ENCODE measurements at regions not wholly inside any gene's neighbourhood (a gene's known extent, or its start where the extent isn't known, plus 50 kb on each side); places are given as distances from the start of the nearest gene placed in this dataset.

GRCh38 chr4:79266136-79266535 is 59.7 kb downstream of the NAA11 start:
- H3K27me3 ChIP-seq (ENCODE audit: control insufficient read depth, insufficient read depth, low read length) = no peaks in the 10 kb centered on the region
- peak in 3 of 6 donors; percentile 26 to 86 (median 56) for DNase-seq (ENCODE audit: low read depth in 4 of 6, low spot score in 6 of 6)

GRCh38 chr4:79259242-79259641 is 66.6 kb downstream of the NAA11 start:
- Histone ChIP-seq H3K27ac (ENCODE audit: low read depth, low read length) (no peak overlapping the region), H3K36me3 (ENCODE audit: control insufficient read depth, insufficient read depth, low read length) (no peaks in the 10 kb centered on the region), H3K4me3 (ENCODE audit: low read depth, low read length) (no peak overlapping the region), H3K27me3 (ENCODE audit: control insufficient read depth, insufficient read depth, low read length) (no peaks in the 10 kb centered on the region), H3K4me1 (ENCODE audit: control insufficient read depth, insufficient read depth, low read length) (no peaks in the 10 kb centered on the region), H3K9me3 (ENCODE audit: control insufficient read depth, insufficient read depth, low read length) (peaks cover 2% of the 10 kb centered on the region)
- no peak for DNase-seq (ENCODE audit: low read depth in 4 of 6, low spot score in 6 of 6)
- 94% methylated on average over 2 of the region's 2 CpGs for WGBS (ENCODE audit: insufficient coverage)

More at GRCh38 chr4:79266136-79266535, 59.7 kb downstream of the NAA11 start:
- Histone ChIP-seq H3K36me3 (ENCODE audit: control insufficient read depth, insufficient read depth, low read length) (no peaks in the 10 kb centered on the region), H3K4me3 (ENCODE audit: low read depth, low read length) (no peak overlapping the region), H3K4me1 (ENCODE audit: control insufficient read depth, insufficient read depth, low read length) (no peaks in the 10 kb centered on the region), H3K9me3 (ENCODE audit: control insufficient read depth, insufficient read depth, low read length) (no peaks in the 10 kb centered on the region), H3K27ac (ENCODE audit: low read depth, low read length) (no peak overlapping the region)
- WGBS (ENCODE audit: insufficient coverage) = 14% methylated on average over 3 of the region's 3 CpGs

GRCh38 chr4:79258614-79259176 is 67.2 kb downstream of the NAA11 start:
- Histone ChIP-seq H3K4me3 (ENCODE audit: low read depth, low read length) (no peak overlapping the region), H3K27ac (ENCODE audit: low read depth, low read length) (no peak overlapping the region), H3K9me3 (ENCODE audit: control insufficient read depth, insufficient read depth, low read length) (peaks cover 2% of the 10 kb centered on the region), H3K36me3 (ENCODE audit: control insufficient read depth, insufficient read depth, low read length) (no peaks in the 10 kb centered on the region), H3K4me1 (ENCODE audit: control insufficient read depth, insufficient read depth, low read length) (no peaks in the 10 kb centered on the region), H3K27me3 (ENCODE audit: control insufficient read depth, insufficient read depth, low read length) (no peaks in the 10 kb centered on the region)
- 100% methylated on average over 1 of the region's 2 CpGs for WGBS (ENCODE audit: insufficient coverage)
- no peak for DNase-seq (ENCODE audit: low read depth in 4 of 6, low spot score in 6 of 6)

GRCh38 chr4:79257953-79258613 is 67.8 kb downstream of the NAA11 start:
- peaks cover 2% of the 10 kb centered on the region for H3K9me3 ChIP-seq (ENCODE audit: control insufficient read depth, insufficient read depth, low read length)
- DNase-seq (ENCODE audit: low read depth in 4 of 6, low spot score in 6 of 6) = no peak
- no peaks in the 10 kb centered on the region for H3K27me3 ChIP-seq (ENCODE audit: control insufficient read depth, insufficient read depth, low read length)
- H3K36me3 ChIP-seq (ENCODE audit: control insufficient read depth, insufficient read depth, low read length) = no peaks in the 10 kb centered on the region
- WGBS (ENCODE audit: insufficient coverage) = 96% methylated on average over 5 of the region's 5 CpGs
- H3K4me1 ChIP-seq (ENCODE audit: control insufficient read depth, insufficient read depth, low read length) = no peaks in the 10 kb centered on the region
- no peak overlapping the region for H3K27ac ChIP-seq (ENCODE audit: low read depth, low read length)
- no peak overlapping the region for H3K4me3 ChIP-seq (ENCODE audit: low read depth, low read length)

GRCh38 chr4:79255793-79256192 is 70.1 kb downstream of the NAA11 start:
- H3K36me3 ChIP-seq (ENCODE audit: control insufficient read depth, insufficient read depth, low read length) = no peaks in the 10 kb centered on the region
- H3K27ac ChIP-seq (ENCODE audit: low read depth, low read length) = no peak overlapping the region
- H3K4me3 ChIP-seq (ENCODE audit: low read depth, low read length) = no peak overlapping the region
- H3K27me3 ChIP-seq (ENCODE audit: control insufficient read depth, insufficient read depth, low read length) = no peaks in the 10 kb centered on the region
- H3K9me3 ChIP-seq (ENCODE audit: control insufficient read depth, insufficient read depth, low read length) = peaks cover 2% of the 10 kb centered on the region
- no peaks in the 10 kb centered on the region for H3K4me1 ChIP-seq (ENCODE audit: control insufficient read depth, insufficient read depth, low read length)
- DNase-seq (ENCODE audit: low read depth in 4 of 6, low spot score in 6 of 6) = no peak
- 39% methylated on average over 3 of the region's 6 CpGs for WGBS (ENCODE audit: insufficient coverage)

- no CpG with 5 or more reads among the region's 1 CpG for WGBS (ENCODE audit: insufficient coverage)
- no peaks in the 10 kb centered on the region for H3K27me3 ChIP-seq (ENCODE audit: control insufficient read depth, insufficient read depth, low read length)
Observed at GRCh38 chr4:79253924-79254323, 71.9 kb downstream of the NAA11 start.

GRCh38 chr4:79253168-79253567 is 72.7 kb downstream of the NAA11 start:
- no peaks in the 10 kb centered on the region for H3K4me1 ChIP-seq (ENCODE audit: control insufficient read depth, insufficient read depth, low read length)
- no peaks in the 10 kb centered on the region for H3K9me3 ChIP-seq (ENCODE audit: control insufficient read depth, insufficient read depth, low read length)
- H3K36me3 ChIP-seq (ENCODE audit: control insufficient read depth, insufficient read depth, low read length) = no peaks in the 10 kb centered on the region
- H3K27me3 ChIP-seq (ENCODE audit: control insufficient read depth, insufficient read depth, low read length) = no peaks in the 10 kb centered on the region
- H3K4me3 ChIP-seq (ENCODE audit: low read depth, low read length) = no peak overlapping the region
- no peak overlapping the region for H3K27ac ChIP-seq (ENCODE audit: low read depth, low read length)
- no peak for DNase-seq (ENCODE audit: low read depth in 4 of 6, low spot score in 6 of 6)

More at GRCh38 chr4:79253924-79254323, 71.9 kb downstream of the NAA11 start:
- Histone ChIP-seq H3K36me3 (ENCODE audit: control insufficient read depth, insufficient read depth, low read length) (no peaks in the 10 kb centered on the region), H3K4me3 (ENCODE audit: low read depth, low read length) (no peak overlapping the region), H3K9me3 (ENCODE audit: control insufficient read depth, insufficient read depth, low read length) (peaks cover under 1% of the 10 kb centered on the region), H3K4me1 (ENCODE audit: control insufficient read depth, insufficient read depth, low read length) (no peaks in the 10 kb centered on the region), H3K27ac (ENCODE audit: low read depth, low read length) (no peak overlapping the region)
- DNase-seq (ENCODE audit: low read depth in 4 of 6, low spot score in 6 of 6) = no peak

- no peak overlapping the region for H3K27ac ChIP-seq (ENCODE audit: low read depth, low read length)
- no peaks in the 10 kb centered on the region for H3K9me3 ChIP-seq (ENCODE audit: control insufficient read depth, insufficient read depth, low read length)
- H3K36me3 ChIP-seq (ENCODE audit: control insufficient read depth, insufficient read depth, low read length) = no peaks in the 10 kb centered on the region
- no CpG with 5 or more reads among the region's 4 CpGs for WGBS (ENCODE audit: insufficient coverage)
- no peak overlapping the region for H3K4me3 ChIP-seq (ENCODE audit: low read depth, low read length)
- H3K27me3 ChIP-seq (ENCODE audit: control insufficient read depth, insufficient read depth, low read length) = no peaks in the 10 kb centered on the region
- no peak for DNase-seq (ENCODE audit: low read depth in 4 of 6, low spot score in 6 of 6)
- no peaks in the 10 kb centered on the region for H3K4me1 ChIP-seq (ENCODE audit: control insufficient read depth, insufficient read depth, low read length)
Observed at GRCh38 chr4:79250887-79251286, 75.0 kb downstream of the NAA11 start.

- 98% methylated on average over 7 of the region's 12 CpGs for WGBS (ENCODE audit: insufficient coverage)
- no peak overlapping the region for H3K4me3 ChIP-seq (ENCODE audit: low read depth, low read length)
- no peak overlapping the region for H3K27ac ChIP-seq (ENCODE audit: low read depth, low read length)
- no peaks in the 10 kb centered on the region for H3K36me3 ChIP-seq (ENCODE audit: control insufficient read depth, insufficient read depth, low read length)
- H3K9me3 ChIP-seq (ENCODE audit: control insufficient read depth, insufficient read depth, low read length) = no peaks in the 10 kb centered on the region
- DNase-seq (ENCODE audit: low read depth in 4 of 6, low spot score in 6 of 6) = no peak
- no peaks in the 10 kb centered on the region for H3K27me3 ChIP-seq (ENCODE audit: control insufficient read depth, insufficient read depth, low read length)
- no peaks in the 10 kb centered on the region for H3K4me1 ChIP-seq (ENCODE audit: control insufficient read depth, insufficient read depth, low read length)
Observed at GRCh38 chr4:79249881-79250503, 75.9 kb downstream of the NAA11 start.

- Histone ChIP-seq H3K4me1 (ENCODE audit: control insufficient read depth, insufficient read depth, low read length) (no peaks in the 10 kb centered on the region), H3K9me3 (ENCODE audit: control insufficient read depth, insufficient read depth, low read length) (no peaks in the 10 kb centered on the region), H3K27ac (ENCODE audit: low read depth, low read length) (no peak overlapping the region), H3K4me3 (ENCODE audit: low read depth, low read length) (no peak overlapping the region), H3K27me3 (ENCODE audit: control insufficient read depth, insufficient read depth, low read length) (no peaks in the 10 kb centered on the region), H3K36me3 (ENCODE audit: control insufficient read depth, insufficient read depth, low read length) (no peaks in the 10 kb centered on the region)
- DNase-seq (ENCODE audit: low read depth in 4 of 6, low spot score in 6 of 6) = no peak
- WGBS (ENCODE audit: insufficient coverage) = 100% methylated on average over 4 of the region's 5 CpGs
Observed at GRCh38 chr4:79248610-79249009, 77.3 kb downstream of the NAA11 start.
